Right atrium auricular region (tissue), 2 donors: ENCODE measurements at regions not wholly inside any gene's neighbourhood (a gene's known extent, or its start where the extent isn't known, plus 50 kb on each side); places are given as distances from the start of the nearest gene placed in this dataset.
"Not testable (repeated sequence)": the region's sequence is repeated elsewhere in the genome, so short reads cannot be mapped to it uniquely, and the experiment has no call there.

ENCODE experiments used
- DNase-seq: peaks from one replicate; pipeline ENCODE4 v3.0.0-alpha.2; 2019; ENCODE audit warnings: low spot score
- H3K27ac ChIP-seq, 2 donors: fragments of 200-600 bp; sonication (generic); 1 replicate in 1 of 2; 2 replicates in 1 of 2; pipeline ENCODE4 v1.5.1; 2016 to 2019
- H3K27me3 ChIP-seq, 2 donors: fragments of 200-600 bp; sonication (generic); one replicate each; pipeline versions ENCODE4 v1.5.1 to v1.6.0; 2017 to 2019
- H3K36me3 ChIP-seq: fragments of 200-600 bp; sonication (generic); one replicate; pipeline ENCODE4 v1.5.1; 2016
- H3K4me1 ChIP-seq, 2 donors: fragments of 200-600 bp; sonication (generic); one replicate each; pipeline versions ENCODE4 v1.5.1 to v1.6.0; 2017 to 2019
- H3K4me3 ChIP-seq, 2 donors: fragments of 200-600 bp; sonication (generic); 1 replicate in 1 of 2; 2 replicates in 1 of 2; pipeline ENCODE4 v1.5.1; 2017 to 2019; ENCODE audit warnings: mild to moderate bottlenecking in 1 of 2, moderate library complexity in 1 of 2
- H3K9me3 ChIP-seq, 2 donors: fragments of 200-600 bp; sonication (generic); one replicate each; pipeline ENCODE4 v1.5.1; 2019
- TF ChIP-seq, protein P1 (sequence below), 2 donors: fragments of 200-600 bp; sonication (generic); IDR thresholded peaks; one replicate each; pipeline ENCODE4 v1.5.1; 2019; ENCODE audit warnings: antibody characterized with exemption in 2 of 2

DNA sequence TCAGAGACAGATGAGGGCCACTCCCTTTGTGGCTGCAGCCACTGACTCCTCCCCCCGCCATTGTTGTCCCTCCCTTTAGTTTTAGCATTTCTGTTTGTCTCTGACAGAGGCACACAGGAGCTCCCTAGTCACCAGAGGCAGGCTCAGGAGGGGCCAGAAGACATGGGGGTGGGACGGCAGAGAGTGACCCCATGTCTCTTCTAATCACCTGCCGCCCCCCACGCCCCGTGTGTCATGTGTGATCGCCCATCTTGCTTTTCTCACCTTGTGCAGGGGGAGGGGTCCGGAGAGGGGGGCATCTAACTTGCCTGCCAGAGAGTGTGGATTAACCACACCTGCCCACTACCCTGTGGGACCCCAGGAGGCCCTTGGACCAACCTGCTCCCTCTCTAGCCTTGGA, 246.7 kb upstream of the TP53TG3C start:
- not testable (repeated sequence) for H3K36me3 ChIP-seq, H3K4me1 ChIP-seq, DNase-seq, H3K4me3 ChIP-seq, H3K27ac ChIP-seq, H3K9me3 ChIP-seq, H3K27me3 ChIP-seq

DNA sequence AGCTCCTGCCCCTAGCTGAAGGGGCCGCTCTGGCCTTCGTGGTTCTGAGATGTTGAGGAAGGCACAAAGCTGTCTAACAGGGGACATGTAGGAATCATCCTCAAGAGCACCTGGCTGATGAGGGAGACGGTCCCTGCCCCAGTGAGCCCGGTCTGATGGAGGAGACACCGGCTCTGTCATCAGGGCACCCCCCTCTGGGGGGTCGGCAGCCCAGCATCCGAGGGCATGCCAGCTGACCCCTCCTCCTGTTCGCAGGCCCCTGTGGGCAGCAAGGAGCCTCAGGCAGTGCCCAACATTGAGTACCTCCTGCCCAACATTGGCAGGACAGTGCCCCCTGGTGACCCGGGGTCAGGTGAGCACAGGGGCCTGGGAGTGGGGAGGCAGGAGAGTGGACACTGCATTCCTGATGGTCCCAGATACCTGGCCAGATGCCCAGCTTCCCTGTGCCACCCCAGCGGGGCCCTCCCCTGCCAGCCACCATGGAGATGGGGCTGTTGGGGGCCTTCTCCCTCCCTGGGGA, 247.9 kb upstream of the TP53TG3C start:
- not testable (repeated sequence) for H3K9me3 ChIP-seq, H3K27ac ChIP-seq, H3K36me3 ChIP-seq, DNase-seq, H3K4me1 ChIP-seq, H3K27me3 ChIP-seq, H3K4me3 ChIP-seq

DNA sequence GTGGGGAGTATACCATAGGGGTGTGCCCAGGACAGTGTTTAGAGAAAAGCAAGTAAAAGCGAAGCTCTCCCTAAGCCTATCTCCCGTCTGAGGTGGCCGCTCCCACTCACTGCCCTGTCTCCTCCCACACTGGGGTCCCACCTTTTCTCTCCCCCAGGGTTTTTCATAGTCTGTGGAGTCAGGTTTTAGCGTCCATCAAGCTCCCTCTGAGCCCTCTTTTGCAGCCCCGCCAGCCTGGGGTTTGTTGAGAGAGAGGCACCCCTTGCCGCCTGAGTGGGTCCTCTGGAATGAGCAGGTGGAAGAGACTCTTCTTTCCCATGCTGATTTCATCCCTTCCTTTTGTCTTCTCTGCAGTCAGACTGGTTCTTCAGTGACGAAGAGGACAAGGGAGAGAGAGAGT, 248.7 kb upstream of the TP53TG3C start:
- not testable (repeated sequence) for H3K27ac ChIP-seq, DNase-seq, H3K36me3 ChIP-seq, H3K27me3 ChIP-seq, H3K9me3 ChIP-seq, H3K4me3 ChIP-seq, H3K4me1 ChIP-seq

DNA sequence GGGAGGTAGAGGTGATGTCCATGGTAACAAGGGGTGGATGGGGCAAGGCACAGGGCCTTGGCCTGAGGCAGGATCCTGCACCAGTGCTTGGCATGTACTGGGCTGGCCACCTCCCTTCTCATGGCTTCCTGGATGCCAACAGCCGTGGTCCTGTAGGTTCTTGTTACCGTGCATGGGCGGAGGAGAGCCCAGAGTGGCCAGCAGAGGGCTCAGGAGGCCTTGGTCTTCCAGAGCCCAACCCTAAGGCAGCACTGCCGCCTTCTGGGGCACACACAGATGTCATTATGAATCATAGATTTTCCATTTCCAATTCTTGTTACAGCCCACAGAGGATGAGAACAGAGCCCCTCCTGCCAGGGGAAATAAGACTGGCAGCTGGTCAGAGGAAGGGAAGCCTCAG, 254.2 kb upstream of the TP53TG3C start:
- not testable (repeated sequence) for H3K4me1 ChIP-seq, H3K36me3 ChIP-seq, H3K27ac ChIP-seq, H3K27me3 ChIP-seq, DNase-seq, H3K4me3 ChIP-seq, H3K9me3 ChIP-seq

DNA sequence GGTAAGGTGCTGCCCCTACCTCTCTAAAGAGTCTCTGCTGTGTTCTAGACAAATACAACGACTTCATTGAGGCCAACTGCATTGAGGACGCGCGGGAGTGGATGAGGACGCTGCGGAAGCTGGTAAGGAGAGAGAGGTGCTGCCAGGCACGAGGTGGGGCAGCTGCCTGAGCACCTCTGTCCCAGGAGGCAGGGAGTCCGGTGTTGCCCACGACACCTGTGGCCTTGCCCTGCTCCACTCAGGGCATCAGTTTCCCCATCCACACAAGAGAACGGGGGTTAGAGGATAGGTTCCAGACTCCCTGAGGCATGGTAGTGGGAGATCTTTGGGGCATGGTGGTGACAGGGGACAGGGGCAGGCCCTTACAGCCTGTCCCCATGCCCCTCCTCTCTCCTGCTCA, 256.1 kb upstream of the TP53TG3C start:
- H3K4me1 ChIP-seq, DNase-seq, H3K27me3 ChIP-seq, H3K4me3 ChIP-seq, H3K9me3 ChIP-seq, H3K36me3 ChIP-seq, H3K27ac ChIP-seq: not testable (repeated sequence)

DNA sequence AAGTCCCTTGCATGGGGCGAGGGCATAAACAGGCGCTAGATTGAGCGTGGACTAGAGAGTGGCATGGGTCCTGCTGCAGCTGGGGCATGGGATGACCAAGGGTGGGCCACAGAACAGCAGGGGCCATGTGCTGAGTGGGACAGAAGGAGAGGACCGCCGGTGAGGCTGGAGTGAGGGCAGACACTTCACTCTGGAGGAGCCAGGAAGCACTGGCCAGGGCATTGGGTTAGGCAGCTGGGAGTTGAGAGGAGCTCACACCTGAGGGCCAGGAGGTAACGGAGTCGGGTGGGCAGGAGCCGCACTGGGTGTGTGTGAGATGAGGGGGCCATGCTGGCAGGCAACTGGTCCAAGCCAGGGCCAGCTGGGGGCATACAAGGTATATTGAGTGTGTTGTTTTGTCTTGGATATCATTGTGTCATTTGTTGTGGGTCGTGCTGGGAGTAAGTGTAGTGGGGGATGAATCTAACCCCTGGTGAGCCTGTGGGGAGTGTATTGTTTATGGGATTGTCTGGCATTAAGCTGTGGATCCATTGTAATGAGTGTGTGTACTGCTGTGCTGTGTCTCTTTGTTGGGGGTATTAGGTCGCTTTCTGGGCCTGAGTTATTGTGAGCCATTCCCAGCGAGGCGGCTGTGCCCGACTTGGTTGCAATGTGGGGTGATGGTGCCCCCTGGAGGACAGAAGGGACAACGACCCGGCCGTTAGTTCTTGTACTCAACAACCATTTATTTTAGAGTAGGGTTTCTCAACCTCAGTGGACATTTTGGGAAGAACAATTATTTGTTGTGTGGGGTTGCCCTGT, 256.5 kb upstream of the TP53TG3 start:
- H3K9me3 ChIP-seq, H3K27ac ChIP-seq, H3K27me3 ChIP-seq, H3K4me3 ChIP-seq, DNase-seq, H3K36me3 ChIP-seq, H3K4me1 ChIP-seq: not testable (repeated sequence)
- TF ChIP-seq, protein P1, sequence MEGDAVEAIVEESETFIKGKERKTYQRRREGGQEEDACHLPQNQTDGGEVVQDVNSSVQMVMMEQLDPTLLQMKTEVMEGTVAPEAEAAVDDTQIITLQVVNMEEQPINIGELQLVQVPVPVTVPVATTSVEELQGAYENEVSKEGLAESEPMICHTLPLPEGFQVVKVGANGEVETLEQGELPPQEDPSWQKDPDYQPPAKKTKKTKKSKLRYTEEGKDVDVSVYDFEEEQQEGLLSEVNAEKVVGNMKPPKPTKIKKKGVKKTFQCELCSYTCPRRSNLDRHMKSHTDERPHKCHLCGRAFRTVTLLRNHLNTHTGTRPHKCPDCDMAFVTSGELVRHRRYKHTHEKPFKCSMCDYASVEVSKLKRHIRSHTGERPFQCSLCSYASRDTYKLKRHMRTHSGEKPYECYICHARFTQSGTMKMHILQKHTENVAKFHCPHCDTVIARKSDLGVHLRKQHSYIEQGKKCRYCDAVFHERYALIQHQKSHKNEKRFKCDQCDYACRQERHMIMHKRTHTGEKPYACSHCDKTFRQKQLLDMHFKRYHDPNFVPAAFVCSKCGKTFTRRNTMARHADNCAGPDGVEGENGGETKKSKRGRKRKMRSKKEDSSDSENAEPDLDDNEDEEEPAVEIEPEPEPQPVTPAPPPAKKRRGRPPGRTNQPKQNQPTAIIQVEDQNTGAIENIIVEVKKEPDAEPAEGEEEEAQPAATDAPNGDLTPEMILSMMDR (IDR thresholded peaks at IDR 0.05): peak in 1 of 2 donors; percentile 34

DNA sequence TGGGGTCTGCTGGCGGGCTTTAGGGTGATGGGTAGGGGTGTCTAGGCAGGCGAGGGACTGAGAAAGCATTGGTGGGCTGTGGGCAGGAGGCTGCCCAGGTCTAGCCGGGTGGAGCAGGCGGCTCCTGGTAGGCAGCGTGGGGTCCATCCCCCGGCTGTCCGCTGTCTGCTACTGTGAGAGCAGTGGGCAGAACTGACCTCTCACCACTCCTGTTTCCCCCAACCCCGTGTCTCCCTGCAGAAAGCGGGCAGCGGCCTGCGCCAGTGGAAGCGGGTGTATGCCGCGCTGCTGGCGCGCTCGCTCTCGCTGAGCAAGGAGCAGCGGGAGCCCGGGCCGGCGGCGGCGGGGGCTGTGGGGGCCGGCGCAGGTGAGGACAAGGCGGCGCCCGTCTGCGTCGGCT, 249.2 kb upstream of the TP53TG3 start:
- H3K36me3 ChIP-seq, H3K4me1 ChIP-seq, H3K27me3 ChIP-seq, H3K4me3 ChIP-seq, DNase-seq, H3K9me3 ChIP-seq, H3K27ac ChIP-seq: not testable (repeated sequence)

DNA sequence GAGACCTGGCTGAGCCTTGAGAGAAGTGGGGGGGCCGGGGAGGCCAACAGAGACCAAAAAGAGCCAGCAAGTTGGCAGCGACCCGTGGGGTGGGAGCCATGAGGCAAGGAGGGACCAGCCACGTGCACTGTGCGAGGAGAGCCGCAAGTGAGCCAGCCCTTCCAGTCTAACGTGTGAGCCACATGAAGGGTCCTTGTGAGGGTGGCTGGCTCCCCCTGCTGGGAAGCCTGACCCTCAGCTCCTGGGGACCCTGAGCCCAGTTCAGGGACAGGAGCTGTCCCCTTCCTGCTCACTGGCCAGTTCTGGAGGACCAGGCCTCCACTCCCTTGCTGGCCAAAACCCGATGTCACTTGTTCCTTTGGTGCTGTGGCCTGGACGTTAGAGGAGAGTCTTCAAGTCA, 246.6 kb upstream of the TP53TG3 start:
- H3K27ac ChIP-seq, DNase-seq, H3K4me1 ChIP-seq, H3K36me3 ChIP-seq, H3K27me3 ChIP-seq, H3K4me3 ChIP-seq, H3K9me3 ChIP-seq: not testable (repeated sequence)

DNA sequence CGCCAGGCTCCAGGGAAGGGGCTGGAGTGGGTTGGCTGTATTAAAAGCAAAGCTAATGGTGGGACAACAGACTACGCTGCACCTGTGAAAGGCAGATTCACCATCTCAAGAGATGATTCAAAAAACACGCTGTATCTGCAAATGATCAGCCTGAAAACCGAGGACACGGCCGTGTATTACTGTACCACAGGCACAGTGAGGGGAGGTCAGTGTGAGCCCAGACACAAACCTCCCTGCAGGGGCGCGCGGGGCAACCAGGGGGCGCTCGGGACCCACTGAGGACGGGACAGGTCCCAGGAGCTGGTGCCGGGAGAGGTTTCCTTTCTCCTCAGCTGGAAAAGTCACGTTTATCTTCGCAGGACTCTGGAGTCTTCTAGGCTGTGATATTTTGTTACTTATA, 239.4 kb upstream of the TP53TG3 start:
- H3K27me3 ChIP-seq, H3K9me3 ChIP-seq, H3K4me1 ChIP-seq, H3K36me3 ChIP-seq, DNase-seq, H3K4me3 ChIP-seq, H3K27ac ChIP-seq: not testable (repeated sequence)
- TF ChIP-seq, protein P1 (IDR thresholded peaks at IDR 0.05): peak in 1 of 2 donors; percentile 44

DNA sequence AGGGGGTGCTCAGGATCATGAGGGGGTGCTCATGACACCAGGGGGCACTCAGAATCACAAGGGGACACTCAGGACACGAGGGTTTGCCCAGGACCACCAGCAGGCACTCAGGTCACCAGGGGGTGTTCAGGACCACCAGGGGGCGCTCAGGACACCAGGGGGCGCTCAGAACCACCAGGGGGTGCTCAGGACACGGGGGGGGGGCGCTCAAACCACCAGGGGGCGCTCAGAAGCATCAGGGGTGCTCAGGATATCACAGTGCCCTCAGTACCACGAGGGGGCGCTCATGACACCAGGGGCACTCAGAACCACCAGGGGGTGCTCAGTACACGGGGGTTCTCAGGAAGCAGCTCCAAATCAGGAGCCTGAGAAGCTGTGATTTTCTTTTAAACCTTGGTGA, 221.8 kb upstream of the TP53TG3 start:
- not testable (repeated sequence) for H3K9me3 ChIP-seq, H3K4me1 ChIP-seq, DNase-seq, H3K4me3 ChIP-seq, H3K27me3 ChIP-seq, H3K36me3 ChIP-seq, H3K27ac ChIP-seq

DNA sequence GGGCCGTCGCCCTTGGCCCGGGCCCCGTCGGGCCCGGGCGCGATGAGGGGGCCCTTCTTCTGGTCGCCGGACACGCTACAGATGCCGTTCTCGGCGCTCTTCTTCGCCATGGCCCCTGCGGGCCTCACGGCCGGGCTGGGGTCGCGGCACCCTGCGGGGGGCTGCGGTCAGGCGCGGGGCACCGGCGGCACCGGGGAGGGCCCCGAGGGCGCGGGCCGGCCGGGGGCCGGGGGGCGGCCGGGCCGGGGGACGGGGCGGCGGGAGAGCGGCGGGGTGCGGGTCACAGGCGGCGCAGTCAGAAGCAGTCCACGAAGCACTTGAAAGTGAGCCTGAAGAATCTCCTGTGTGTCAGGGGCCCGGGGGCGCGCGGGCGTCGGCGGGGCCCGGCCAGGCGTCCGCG, 209.4 kb upstream of the TP53TG3 start:
- DNase-seq, H3K9me3 ChIP-seq, H3K27me3 ChIP-seq, H3K4me3 ChIP-seq, H3K36me3 ChIP-seq, H3K4me1 ChIP-seq, H3K27ac ChIP-seq: not testable (repeated sequence)

DNA sequence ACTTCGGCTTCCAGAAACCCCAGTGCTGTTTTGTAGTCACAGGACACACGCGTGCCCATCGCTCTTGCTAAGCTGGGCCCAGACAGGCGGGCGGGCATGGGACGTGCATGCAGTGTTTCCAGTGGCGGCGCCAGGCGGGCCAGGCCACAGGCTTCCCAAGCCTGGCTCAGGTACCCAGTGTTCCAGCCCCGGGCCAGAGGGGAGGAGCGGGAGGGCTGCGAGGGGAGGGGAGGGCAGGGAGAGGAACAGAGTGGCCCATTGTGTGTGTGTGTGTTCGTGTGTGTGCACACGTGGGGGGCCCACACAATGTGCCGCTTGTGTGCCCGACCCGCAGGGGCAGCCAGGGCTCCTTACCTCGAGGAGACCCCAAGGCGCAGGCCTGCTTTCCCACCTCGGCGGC, 208.6 kb upstream of the TP53TG3 start:
- H3K27me3 ChIP-seq: not testable (repeated sequence)

DNA sequence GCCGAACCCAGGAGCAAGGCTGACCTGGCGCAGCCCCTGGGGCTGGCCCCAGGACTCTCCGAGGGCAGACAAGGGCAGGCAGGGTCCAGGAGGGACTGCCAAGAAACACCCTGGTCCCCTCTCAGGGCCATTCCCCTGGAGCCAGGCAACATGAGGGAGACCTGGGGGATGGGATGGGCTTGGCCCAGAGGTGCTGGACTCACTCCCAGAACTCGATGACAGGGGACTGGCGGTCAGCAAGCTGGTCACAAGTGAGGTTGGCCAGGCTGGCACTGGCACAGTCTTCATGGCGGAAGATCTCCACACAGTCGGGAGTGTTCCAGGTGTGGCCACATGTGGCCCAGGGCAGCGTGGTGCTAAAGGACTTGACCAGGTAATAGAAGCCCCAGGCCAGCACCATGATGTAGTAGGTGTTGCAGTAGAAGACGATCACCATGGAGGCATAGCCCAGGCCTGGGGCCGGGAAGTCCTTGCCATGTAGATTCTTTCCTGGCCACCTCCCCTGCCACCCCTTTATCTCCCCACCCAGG, 206.4 kb upstream of the TP53TG3 start:
- H3K9me3 ChIP-seq, H3K27me3 ChIP-seq, H3K27ac ChIP-seq, H3K4me1 ChIP-seq, H3K4me3 ChIP-seq, DNase-seq, H3K36me3 ChIP-seq: not testable (repeated sequence)

More for the DNA sequence above, 208.6 kb upstream of the TP53TG3 start:
- H3K9me3 ChIP-seq, H3K27ac ChIP-seq, H3K4me1 ChIP-seq, H3K36me3 ChIP-seq, DNase-seq, H3K4me3 ChIP-seq: not testable (repeated sequence)
